ENCODE measurements at regions not wholly inside any gene's neighbourhood (a gene's known extent, or its start where the extent isn't known, plus 50 kb on each side); places are given as distances from the start of the nearest gene placed in this dataset.

- WGBS, 2 donors, result 68 to 79% methylated on average over 5 of the region's 5 CpGs
- TF ChIP-seq CTCF (IDR thresholded peaks at IDR 0.05), result no peak
- no peak for TF ChIP-seq POLR2A (IDR thresholded peaks at IDR 0.05)
- intact Hi-C loops (cut with DNase I; ENCODE audit: low total_unique reads), result no loop called here
- H3K4me3 ChIP-seq (ENCODE audit: low read depth, poor library complexity, severe bottlenecking), result no peak overlapping the region
- no peak for DNase-seq (ENCODE audit: low spot score in 2 of 2)
Measured at GRCh38 chr1:5274527-5274926, 620.1 kb downstream of the AJAP1 start.

GRCh38 chr1:5273280-5274003 is 619.0 kb downstream of the AJAP1 start:
- no peak overlapping the region for H3K4me3 ChIP-seq (ENCODE audit: low read depth, poor library complexity, severe bottlenecking)
- intact Hi-C loops (cut with DNase I; ENCODE audit: low total_unique reads), result no loop called here
- no peak for TF ChIP-seq CTCF (IDR thresholded peaks at IDR 0.05)
- TF ChIP-seq POLR2A (IDR thresholded peaks at IDR 0.05), result no peak
- WGBS, 2 donors, result 31 to 36% methylated on average over 3 of the region's 3 CpGs
- no peak for DNase-seq (ENCODE audit: low spot score in 2 of 2)

GRCh38 chr1:5272325-5272724 is 617.9 kb downstream of the AJAP1 start:
- WGBS, 2 donors, result 74 to 79% methylated on average over 7 of the region's 7 CpGs
- TF ChIP-seq POLR2A (IDR thresholded peaks at IDR 0.05), result no peak
- TF ChIP-seq CTCF (IDR thresholded peaks at IDR 0.05), result no peak
- H3K4me3 ChIP-seq (ENCODE audit: low read depth, poor library complexity, severe bottlenecking), result no peak overlapping the region
- DNase-seq (ENCODE audit: low spot score in 2 of 2), result no peak
- intact Hi-C loops (cut with DNase I; ENCODE audit: low total_unique reads), result no loop called here

GRCh38 chr1:5271264-5271663 is 616.9 kb downstream of the AJAP1 start:
- DNase-seq (ENCODE audit: low spot score in 2 of 2), result peak in 1 of 2 donors; percentile 31
- TF ChIP-seq CTCF (IDR thresholded peaks at IDR 0.05) (no peak), POLR2A (IDR thresholded peaks at IDR 0.05) (no peak)
- 60 to 92% methylated on average over 2 of the region's 2 CpGs for WGBS, 2 donors
- intact Hi-C loops (cut with DNase I; ENCODE audit: low total_unique reads), result no loop called here
- H3K4me3 ChIP-seq (ENCODE audit: low read depth, poor library complexity, severe bottlenecking), result no peak overlapping the region

- H3K4me3 ChIP-seq (ENCODE audit: low read depth, poor library complexity, severe bottlenecking), result no peak overlapping the region
- peak in 1 of 2 donors; percentile 73 for DNase-seq (ENCODE audit: low spot score in 2 of 2)
- no peak for TF ChIP-seq POLR2A (IDR thresholded peaks at IDR 0.05)
- TF ChIP-seq CTCF (IDR thresholded peaks at IDR 0.05), result no peak
- intact Hi-C loops (cut with DNase I; ENCODE audit: low total_unique reads), result no loop called here
- 82 to 88% methylated on average over 3 of the region's 3 CpGs for WGBS, 2 donors
Measured at GRCh38 chr1:5269901-5270300, 615.5 kb downstream of the AJAP1 start.

All from lower leg skin (tissue), 4 donors.